ENCODE measurements at regions not wholly inside any gene's neighbourhood (a gene's known extent, or its start where the extent isn't known, plus 50 kb on each side); places are given as distances from the start of the nearest gene placed in this dataset.

DNA sequence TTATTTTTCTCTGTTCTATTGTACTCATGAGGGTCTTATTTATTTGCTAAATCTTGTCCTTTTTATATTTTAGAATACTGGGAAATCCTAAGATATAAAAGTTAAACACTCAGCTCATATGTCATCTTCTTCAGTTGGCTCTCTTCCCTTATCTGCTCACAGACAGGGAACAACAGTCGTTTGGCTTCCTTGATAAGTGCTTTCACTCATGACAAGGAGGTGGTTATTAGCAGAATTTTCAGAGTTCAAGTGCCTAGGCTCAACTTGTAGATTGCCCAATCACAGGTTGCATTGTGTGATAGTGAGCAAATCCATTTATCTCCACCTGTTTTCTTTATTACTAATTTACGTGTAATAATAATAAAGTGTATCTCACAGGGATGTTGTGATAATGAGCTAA, 620.3 kb upstream of the PCDH20 start:
- no peak overlapping the region for H3K9ac ChIP-seq (ENCODE audit: low read depth, low read length)
- H3K36me3 ChIP-seq (ENCODE audit: control insufficient read depth, insufficient read depth, low read length) = no peaks in the 10 kb centered on the region
- no peaks in the 10 kb centered on the region for H3K4me1 ChIP-seq (ENCODE audit: control insufficient read depth, insufficient read depth, low read length)
- H3K9me3 ChIP-seq (ENCODE audit: control insufficient read depth, insufficient read depth, low read length) = no peaks in the 10 kb centered on the region
- H3K4me3 ChIP-seq (ENCODE audit: low read depth, low read length) = no peak overlapping the region
- H3K27me3 ChIP-seq (ENCODE audit: control insufficient read depth, insufficient read depth, low read length) = no peaks in the 10 kb centered on the region
- H3K27ac ChIP-seq (ENCODE audit: low read depth, low read length) = no peak overlapping the region

DNA sequence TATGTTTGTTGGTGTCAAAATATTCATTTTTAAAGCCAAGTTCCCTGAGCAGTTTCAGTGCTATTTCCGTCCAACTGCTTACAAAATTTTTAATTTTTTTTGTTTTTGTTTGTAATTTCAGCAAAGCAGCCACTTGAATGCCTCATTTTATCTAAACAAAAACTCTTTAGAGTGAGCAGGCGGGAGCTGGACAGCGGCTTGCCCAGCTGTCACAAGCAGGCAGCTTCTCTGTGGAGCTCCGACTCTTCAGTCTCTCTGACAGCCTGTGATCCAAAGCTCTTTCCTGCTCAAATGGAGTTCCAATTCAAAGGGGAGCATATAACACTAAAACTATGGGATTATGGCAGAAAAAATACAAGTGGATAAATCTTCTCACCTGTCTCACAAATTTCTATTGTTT, 618.3 kb upstream of the PCDH20 start:
- Histone ChIP-seq H3K9me3 (ENCODE audit: control insufficient read depth, insufficient read depth, low read length) (no peaks in the 10 kb centered on the region), H3K4me3 (ENCODE audit: low read depth, low read length) (no peak overlapping the region), H3K36me3 (ENCODE audit: control insufficient read depth, insufficient read depth, low read length) (no peaks in the 10 kb centered on the region), H3K27ac (ENCODE audit: low read depth, low read length) (no peak overlapping the region), H3K4me1 (ENCODE audit: control insufficient read depth, insufficient read depth, low read length) (no peaks in the 10 kb centered on the region), H3K9ac (ENCODE audit: low read depth, low read length) (no peak overlapping the region), H3K27me3 (ENCODE audit: control insufficient read depth, insufficient read depth, low read length) (no peaks in the 10 kb centered on the region)

DNA sequence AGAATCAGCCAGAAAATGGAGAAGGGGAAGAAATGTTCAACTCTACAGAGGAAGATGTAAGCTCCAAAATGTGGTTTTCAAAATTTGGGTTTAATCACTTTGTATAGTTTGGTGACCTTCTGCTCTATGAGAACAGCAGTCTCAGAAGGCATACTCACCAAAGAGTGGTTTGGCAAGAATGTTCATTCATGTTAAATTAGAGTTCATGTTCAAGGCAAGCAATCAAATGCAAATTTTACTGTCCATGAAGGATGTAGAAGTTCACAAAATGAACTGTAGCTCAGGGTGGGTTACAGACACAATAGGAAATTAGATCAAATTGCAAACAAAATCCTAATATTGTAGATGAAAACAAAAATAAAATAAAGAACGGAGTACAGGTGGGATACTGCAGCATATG, 606.7 kb upstream of the PCDH20 start:
- H3K4me3 ChIP-seq (ENCODE audit: low read depth, low read length) = no peak overlapping the region
- H3K4me1 ChIP-seq (ENCODE audit: control insufficient read depth, insufficient read depth, low read length) = no peaks in the 10 kb centered on the region
- H3K36me3 ChIP-seq (ENCODE audit: control insufficient read depth, insufficient read depth, low read length) = no peaks in the 10 kb centered on the region
- no peak overlapping the region for H3K9ac ChIP-seq (ENCODE audit: low read depth, low read length)
- no peak overlapping the region for H3K27ac ChIP-seq (ENCODE audit: low read depth, low read length)
- H3K9me3 ChIP-seq (ENCODE audit: control insufficient read depth, insufficient read depth, low read length) = no peaks in the 10 kb centered on the region
- no peaks in the 10 kb centered on the region for H3K27me3 ChIP-seq (ENCODE audit: control insufficient read depth, insufficient read depth, low read length)

DNA sequence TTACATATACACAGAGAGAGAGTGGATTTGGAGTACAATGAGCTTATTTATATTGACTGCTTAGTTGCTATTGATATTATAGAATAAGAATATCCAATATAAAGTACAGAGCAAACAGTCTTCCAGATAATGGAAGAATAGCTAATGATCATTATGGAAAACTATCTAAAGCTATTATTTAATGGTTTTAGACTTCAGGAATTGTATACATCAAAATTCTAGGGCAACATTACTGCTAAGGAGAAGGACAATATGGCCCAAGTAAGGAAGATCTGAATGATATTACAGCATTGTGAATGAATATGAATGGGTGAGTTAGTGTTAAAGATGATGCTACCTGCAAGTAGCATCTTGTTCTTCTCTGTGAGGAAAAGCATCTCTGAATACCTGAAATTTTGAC, 604.2 kb upstream of the PCDH20 start:
- Histone ChIP-seq H3K9me3 (ENCODE audit: control insufficient read depth, insufficient read depth, low read length) (no peaks in the 10 kb centered on the region), H3K36me3 (ENCODE audit: control insufficient read depth, insufficient read depth, low read length) (no peaks in the 10 kb centered on the region), H3K27ac (ENCODE audit: low read depth, low read length) (no peak overlapping the region), H3K9ac (ENCODE audit: low read depth, low read length) (no peak overlapping the region), H3K4me1 (ENCODE audit: control insufficient read depth, insufficient read depth, low read length) (no peaks in the 10 kb centered on the region), H3K4me3 (ENCODE audit: low read depth, low read length) (no peak overlapping the region), H3K27me3 (ENCODE audit: control insufficient read depth, insufficient read depth, low read length) (no peaks in the 10 kb centered on the region)

DNA sequence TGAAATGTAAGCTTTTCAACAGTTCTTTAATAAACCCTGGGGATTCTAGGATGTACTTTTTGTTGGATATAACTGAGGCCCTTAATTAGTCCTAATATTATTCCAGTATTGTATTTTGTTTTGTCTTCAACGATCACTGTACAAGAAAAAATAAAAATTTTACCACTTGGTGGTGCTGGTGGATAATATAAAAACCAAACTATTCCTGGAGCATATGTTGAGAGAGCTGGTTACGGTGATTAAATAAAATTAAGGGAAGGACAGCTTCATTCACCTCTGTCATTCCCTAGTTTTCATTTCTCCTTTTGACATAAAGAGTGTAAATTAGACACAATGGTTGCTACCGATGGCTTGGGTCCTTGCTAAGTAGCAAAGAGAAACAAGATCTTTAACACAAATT, 598.6 kb upstream of the PCDH20 start:
- Histone ChIP-seq H3K27ac (ENCODE audit: low read depth, low read length) (no peak overlapping the region), H3K4me3 (ENCODE audit: low read depth, low read length) (no peak overlapping the region), H3K9me3 (ENCODE audit: control insufficient read depth, insufficient read depth, low read length) (no peaks in the 10 kb centered on the region), H3K4me1 (ENCODE audit: control insufficient read depth, insufficient read depth, low read length) (no peaks in the 10 kb centered on the region), H3K9ac (ENCODE audit: low read depth, low read length) (no peak overlapping the region), H3K36me3 (ENCODE audit: control insufficient read depth, insufficient read depth, low read length) (no peaks in the 10 kb centered on the region), H3K27me3 (ENCODE audit: control insufficient read depth, insufficient read depth, low read length) (no peaks in the 10 kb centered on the region)

DNA sequence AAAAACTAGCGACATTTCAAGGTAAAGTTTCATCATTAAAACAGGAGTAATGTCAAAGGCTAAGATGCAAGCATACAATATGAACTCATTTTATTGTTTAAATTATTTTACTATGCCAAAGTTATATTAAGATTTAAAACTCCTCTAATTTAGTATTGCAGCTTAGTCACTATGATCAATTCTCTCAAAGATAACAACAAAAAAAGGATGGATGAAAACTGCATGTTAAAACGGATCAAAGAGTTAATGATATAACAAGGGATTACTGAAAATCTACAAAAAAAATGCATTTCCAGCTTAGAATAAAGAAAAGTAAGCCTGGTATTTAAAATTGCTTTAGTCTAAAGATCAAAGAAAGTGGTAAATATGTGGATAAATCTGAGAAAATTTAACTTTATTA, 587.8 kb upstream of the PCDH20 start:
- H3K36me3 ChIP-seq (ENCODE audit: control insufficient read depth, insufficient read depth, low read length) = no peaks in the 10 kb centered on the region
- no peak overlapping the region for H3K4me3 ChIP-seq (ENCODE audit: low read depth, low read length)
- H3K9ac ChIP-seq (ENCODE audit: low read depth, low read length) = no peak overlapping the region
- no peaks in the 10 kb centered on the region for H3K27me3 ChIP-seq (ENCODE audit: control insufficient read depth, insufficient read depth, low read length)
- no peaks in the 10 kb centered on the region for H3K4me1 ChIP-seq (ENCODE audit: control insufficient read depth, insufficient read depth, low read length)
- no peaks in the 10 kb centered on the region for H3K9me3 ChIP-seq (ENCODE audit: control insufficient read depth, insufficient read depth, low read length)
- H3K27ac ChIP-seq (ENCODE audit: low read depth, low read length) = no peak overlapping the region

DNA sequence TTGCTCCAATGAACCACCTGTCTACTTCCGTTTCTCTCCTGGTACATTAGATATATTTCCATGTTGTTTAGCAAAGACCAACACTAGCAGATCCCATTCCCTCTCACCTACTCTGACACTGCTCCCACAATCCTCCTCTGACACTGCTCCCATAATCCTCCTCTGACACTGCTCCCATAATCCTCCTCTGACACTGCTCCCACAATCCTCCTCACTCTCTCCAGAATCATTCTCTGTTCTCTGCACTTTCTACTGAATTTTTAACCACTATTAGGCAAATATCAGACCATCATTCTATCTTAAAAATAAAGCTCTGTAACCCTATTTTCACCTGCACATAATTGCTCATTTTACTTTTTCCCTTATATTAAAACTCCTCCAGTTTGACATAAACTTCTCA, 578.5 kb upstream of the PCDH20 start:
- Histone ChIP-seq H3K4me3 (ENCODE audit: low read depth, low read length) (no peak overlapping the region), H3K27ac (ENCODE audit: low read depth, low read length) (no peak overlapping the region), H3K27me3 (ENCODE audit: control insufficient read depth, insufficient read depth, low read length) (no peaks in the 10 kb centered on the region), H3K4me1 (ENCODE audit: control insufficient read depth, insufficient read depth, low read length) (no peaks in the 10 kb centered on the region), H3K9me3 (ENCODE audit: control insufficient read depth, insufficient read depth, low read length) (no peaks in the 10 kb centered on the region), H3K9ac (ENCODE audit: low read depth, low read length) (no peak overlapping the region), H3K36me3 (ENCODE audit: control insufficient read depth, insufficient read depth, low read length) (no peaks in the 10 kb centered on the region)

DNA sequence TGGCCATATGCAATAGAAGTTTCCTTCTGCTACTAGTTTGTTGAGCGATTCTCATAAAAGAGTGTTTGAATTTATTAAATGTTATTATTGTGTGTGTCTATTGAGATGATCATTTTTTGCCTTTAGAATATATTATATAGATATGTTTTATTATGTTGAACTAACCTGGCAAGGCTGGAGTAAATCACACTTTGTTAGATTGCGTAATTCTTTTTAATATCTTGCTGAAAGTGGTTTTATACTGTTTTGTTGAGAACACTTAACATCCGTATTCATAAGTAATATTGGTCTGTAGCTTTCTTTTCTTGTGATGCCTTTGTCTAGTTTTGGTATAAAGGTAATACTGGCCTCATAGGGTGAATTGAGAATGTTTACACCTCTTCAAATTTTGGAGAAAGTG, 574.3 kb upstream of the PCDH20 start:
- no peak overlapping the region for H3K9ac ChIP-seq (ENCODE audit: low read depth, low read length)
- no peak overlapping the region for H3K4me3 ChIP-seq (ENCODE audit: low read depth, low read length)
- no peaks in the 10 kb centered on the region for H3K9me3 ChIP-seq (ENCODE audit: control insufficient read depth, insufficient read depth, low read length)
- no peaks in the 10 kb centered on the region for H3K27me3 ChIP-seq (ENCODE audit: control insufficient read depth, insufficient read depth, low read length)
- no peak overlapping the region for H3K27ac ChIP-seq (ENCODE audit: low read depth, low read length)
- no peaks in the 10 kb centered on the region for H3K36me3 ChIP-seq (ENCODE audit: control insufficient read depth, insufficient read depth, low read length)
- H3K4me1 ChIP-seq (ENCODE audit: control insufficient read depth, insufficient read depth, low read length) = no peaks in the 10 kb centered on the region

DNA sequence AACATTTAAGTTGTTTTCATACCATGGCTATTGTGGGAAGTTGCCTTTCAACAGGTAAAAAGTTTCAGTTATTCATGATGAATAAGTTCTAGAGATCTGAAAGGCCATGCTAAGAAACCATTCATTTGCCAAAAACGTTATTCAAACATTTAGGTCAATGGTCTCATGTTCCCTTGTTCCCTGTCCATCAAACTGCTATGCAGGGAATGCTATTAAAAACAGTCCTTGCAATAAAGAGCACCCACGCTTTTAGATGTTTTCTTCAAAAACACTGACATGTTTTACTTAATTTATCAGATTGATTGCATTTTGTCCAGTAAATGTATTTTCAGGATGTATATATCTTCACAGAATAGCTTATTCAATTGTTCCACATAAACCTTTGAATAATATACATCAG, 573.2 kb upstream of the PCDH20 start:
- Histone ChIP-seq H3K9ac (ENCODE audit: low read depth, low read length) (no peak overlapping the region), H3K27ac (ENCODE audit: low read depth, low read length) (no peak overlapping the region), H3K36me3 (ENCODE audit: control insufficient read depth, insufficient read depth, low read length) (no peaks in the 10 kb centered on the region), H3K9me3 (ENCODE audit: control insufficient read depth, insufficient read depth, low read length) (no peaks in the 10 kb centered on the region), H3K4me1 (ENCODE audit: control insufficient read depth, insufficient read depth, low read length) (no peaks in the 10 kb centered on the region), H3K27me3 (ENCODE audit: control insufficient read depth, insufficient read depth, low read length) (no peaks in the 10 kb centered on the region), H3K4me3 (ENCODE audit: low read depth, low read length) (no peak overlapping the region)

DNA sequence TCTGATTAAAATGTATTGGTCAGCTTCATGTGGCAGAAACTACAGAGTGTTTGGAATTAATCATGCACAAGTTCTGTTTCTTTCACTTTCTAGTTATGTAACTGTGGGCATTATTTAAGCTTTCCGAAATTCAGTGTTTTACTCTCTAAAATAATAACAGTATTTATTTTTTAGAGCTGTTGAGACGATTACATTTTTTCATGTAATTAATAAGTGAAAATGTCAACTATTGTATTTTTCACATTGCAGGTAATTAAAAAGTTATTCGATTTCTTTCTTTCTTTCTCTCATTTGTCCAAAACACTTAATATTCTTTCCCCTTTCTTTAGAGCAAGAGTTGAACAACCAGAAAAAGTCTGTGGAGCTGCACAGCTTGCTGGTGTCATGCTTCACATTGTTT, 559.4 kb upstream of the PCDH20 start:
- H3K27ac ChIP-seq (ENCODE audit: low read depth, low read length) = no peak overlapping the region
- H3K4me1 ChIP-seq (ENCODE audit: control insufficient read depth, insufficient read depth, low read length) = no peaks in the 10 kb centered on the region
- H3K4me3 ChIP-seq (ENCODE audit: low read depth, low read length) = no peak overlapping the region
- no peaks in the 10 kb centered on the region for H3K27me3 ChIP-seq (ENCODE audit: control insufficient read depth, insufficient read depth, low read length)
- H3K9me3 ChIP-seq (ENCODE audit: control insufficient read depth, insufficient read depth, low read length) = no peaks in the 10 kb centered on the region
- H3K36me3 ChIP-seq (ENCODE audit: control insufficient read depth, insufficient read depth, low read length) = no peaks in the 10 kb centered on the region
- no peak overlapping the region for H3K9ac ChIP-seq (ENCODE audit: low read depth, low read length)

DNA sequence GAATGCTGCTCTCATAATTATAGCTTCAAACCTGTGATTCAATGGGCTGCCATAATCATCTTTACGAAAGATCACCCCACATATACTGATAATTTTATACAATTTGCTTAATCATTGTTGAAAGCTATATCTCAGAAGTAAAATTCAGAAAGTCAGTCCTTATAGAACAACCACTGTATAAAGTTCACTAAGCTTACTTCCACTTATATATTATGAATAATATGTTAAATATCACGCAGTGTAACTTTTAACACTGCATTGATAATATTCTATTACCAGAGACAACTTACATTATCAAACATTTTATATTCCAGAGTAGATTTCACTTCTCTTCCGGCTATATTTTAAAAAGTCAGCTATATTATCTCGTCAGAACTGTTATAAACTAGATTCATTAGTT, 550.1 kb upstream of the PCDH20 start:
- H3K9ac ChIP-seq (ENCODE audit: low read depth, low read length) = no peak overlapping the region
- no peak overlapping the region for H3K27ac ChIP-seq (ENCODE audit: low read depth, low read length)
- H3K27me3 ChIP-seq (ENCODE audit: control insufficient read depth, insufficient read depth, low read length) = no peaks in the 10 kb centered on the region
- H3K36me3 ChIP-seq (ENCODE audit: control insufficient read depth, insufficient read depth, low read length) = no peaks in the 10 kb centered on the region
- no peaks in the 10 kb centered on the region for H3K4me1 ChIP-seq (ENCODE audit: control insufficient read depth, insufficient read depth, low read length)
- no peaks in the 10 kb centered on the region for H3K9me3 ChIP-seq (ENCODE audit: control insufficient read depth, insufficient read depth, low read length)
- H3K4me3 ChIP-seq (ENCODE audit: low read depth, low read length) = no peak overlapping the region

DNA sequence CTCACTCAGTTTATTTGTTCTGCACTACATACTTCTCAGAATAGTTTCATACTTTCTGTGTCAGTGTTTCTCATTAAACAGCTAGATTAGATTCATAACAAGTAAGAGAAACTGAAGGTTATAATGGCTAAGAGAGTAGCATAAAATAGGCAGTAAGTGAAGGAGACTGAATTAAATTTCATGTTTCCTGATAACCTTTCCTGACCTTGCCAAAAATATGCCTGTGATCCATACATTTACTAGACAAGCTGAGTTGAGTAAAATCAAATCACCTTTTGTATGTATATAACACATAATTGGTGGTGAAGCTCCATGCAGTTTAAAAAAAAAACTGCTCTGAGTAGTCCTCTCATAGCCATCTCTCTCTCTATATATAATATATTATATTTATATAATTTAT, 545.3 kb upstream of the PCDH20 start:
- Histone ChIP-seq H3K27ac (ENCODE audit: low read depth, low read length) (no peak overlapping the region), H3K27me3 (ENCODE audit: control insufficient read depth, insufficient read depth, low read length) (no peaks in the 10 kb centered on the region), H3K4me1 (ENCODE audit: control insufficient read depth, insufficient read depth, low read length) (no peaks in the 10 kb centered on the region), H3K36me3 (ENCODE audit: control insufficient read depth, insufficient read depth, low read length) (no peaks in the 10 kb centered on the region), H3K9me3 (ENCODE audit: control insufficient read depth, insufficient read depth, low read length) (no peaks in the 10 kb centered on the region), H3K9ac (ENCODE audit: low read depth, low read length) (no peak overlapping the region), H3K4me3 (ENCODE audit: low read depth, low read length) (no peak overlapping the region)
